Transverse colon (tissue), 3 donors: ENCODE measurements at regions not wholly inside any gene's neighbourhood (a gene's known extent, or its start where the extent isn't known, plus 50 kb on each side); places are given as distances from the start of the nearest gene placed in this dataset.

ENCODE experiments used
- POLR2A ChIP-seq: fragments of 450-650 bp; IDR thresholded peaks from one replicate; pipeline ENCODE4 v1.6.1; 2016; ENCODE audit warnings: antibody characterized with exemption, mild to moderate bottlenecking, moderate library complexity
- TF ChIP-seq, protein P1 (sequence below), 5 experiments: fragments of 200-600 bp in 3 of 5; fragments of 450-650 bp in 2 of 5; sonication (generic) in 3 of 5; IDR thresholded peaks; 1 replicate in 2 of 5; 2 replicates in 3 of 5; pipeline ENCODE4 v1.5.1; 2016 to 2017; ENCODE audit warnings: antibody characterized with exemption in 5 of 5, inconsistent platforms in 3 of 5, mild to moderate bottlenecking in 2 of 5, moderate library complexity in 1 of 5

GRCh38 chr6:98287876-98288275, 546.5 kb upstream of the POU3F2 start:
- TF ChIP-seq, protein P1, sequence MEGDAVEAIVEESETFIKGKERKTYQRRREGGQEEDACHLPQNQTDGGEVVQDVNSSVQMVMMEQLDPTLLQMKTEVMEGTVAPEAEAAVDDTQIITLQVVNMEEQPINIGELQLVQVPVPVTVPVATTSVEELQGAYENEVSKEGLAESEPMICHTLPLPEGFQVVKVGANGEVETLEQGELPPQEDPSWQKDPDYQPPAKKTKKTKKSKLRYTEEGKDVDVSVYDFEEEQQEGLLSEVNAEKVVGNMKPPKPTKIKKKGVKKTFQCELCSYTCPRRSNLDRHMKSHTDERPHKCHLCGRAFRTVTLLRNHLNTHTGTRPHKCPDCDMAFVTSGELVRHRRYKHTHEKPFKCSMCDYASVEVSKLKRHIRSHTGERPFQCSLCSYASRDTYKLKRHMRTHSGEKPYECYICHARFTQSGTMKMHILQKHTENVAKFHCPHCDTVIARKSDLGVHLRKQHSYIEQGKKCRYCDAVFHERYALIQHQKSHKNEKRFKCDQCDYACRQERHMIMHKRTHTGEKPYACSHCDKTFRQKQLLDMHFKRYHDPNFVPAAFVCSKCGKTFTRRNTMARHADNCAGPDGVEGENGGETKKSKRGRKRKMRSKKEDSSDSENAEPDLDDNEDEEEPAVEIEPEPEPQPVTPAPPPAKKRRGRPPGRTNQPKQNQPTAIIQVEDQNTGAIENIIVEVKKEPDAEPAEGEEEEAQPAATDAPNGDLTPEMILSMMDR (IDR thresholded peaks at IDR 0.05) = no peak
- TF ChIP-seq POLR2A = no peak
